Fibroblast of lung (primary cell): ENCODE measurements at regions not wholly inside any gene's neighbourhood (a gene's known extent, or its start where the extent isn't known, plus 50 kb on each side); places are given as distances from the start of the nearest gene placed in this dataset.

Experiments
- CTCF ChIP-seq, 2 donors: IDR thresholded peaks in 1 of 2; conservative IDR thresholded peaks in 1 of 2; 1 replicate in 1 of 2; 2 replicates in 1 of 2; pipeline ENCODE4 v1.5.1; 2011 to 2012; ENCODE audit warnings: low read length in 2 of 2, control low read depth in 1 of 2, inconsistent platforms in 1 of 2, low read depth in 1 of 2, mild to moderate bottlenecking in 1 of 2
- EZH2 ChIP-seq: IDR thresholded peaks from 2 replicates; pipeline ENCODE4 v1.5.1; 2012; ENCODE audit warnings: low read length, control low read depth, mild to moderate bottlenecking; ENCODE audit errors: missing control alignments

- no peak for TF ChIP-seq CTCF (conservative IDR thresholded peaks at IDR 0.05 in 1 of 2, IDR thresholded peaks at IDR 0.05 in 1 of 2; ENCODE audit: low read depth in 1 of 2, low read length in 2 of 2)
- TF ChIP-seq EZH2 = no peak
These were observed 157.5 kb downstream of the HS3ST2 start for GRCh38 chr16:22971346-22971924.
